CD14-positive monocyte (primary cell): ENCODE measurements at regions not wholly inside any gene's neighbourhood (a gene's known extent, or its start where the extent isn't known, plus 50 kb on each side); places are given as distances from the start of the nearest gene placed in this dataset.
"Not testable (repeated sequence)": the region's sequence is repeated elsewhere in the genome, so short reads cannot be mapped to it uniquely, and the experiment has no call there.

Experiments used
- DNase-seq, 3 donors: peaks; one replicate each; pipeline ENCODE4 v3.0.0-alpha.2; 2011 to 2022
- H2AFZ ChIP-seq: 2 replicates; pipeline ENCODE4 v1.6.0; 2012; ENCODE audit warnings: mild to moderate bottlenecking, low read depth, low read length, inconsistent platforms; ENCODE audit not compliant: insufficient read depth, poor library complexity, severe bottlenecking
- H3K27ac ChIP-seq, 2 donors: 1 replicate in 1 of 2; 2 replicates in 1 of 2; pipeline ENCODE4 v1.5.1; 2012 to 2013; ENCODE audit warnings: low read length in 2 of 2, control low read depth in 1 of 2, inconsistent platforms in 1 of 2, low read depth in 1 of 2, mild to moderate bottlenecking in 1 of 2
- H3K27me3 ChIP-seq, 2 donors: one replicate each; pipeline versions ENCODE4 v1.6.0 to v1.6.1; 2011 to 2013; ENCODE audit warnings: low read length in 2 of 2; ENCODE audit not compliant: control insufficient read depth in 2 of 2, insufficient read depth in 2 of 2
- H3K36me3 ChIP-seq, 2 donors: replicated peaks in 1 of 2; 1 replicate in 1 of 2; 2 replicates in 1 of 2; pipeline versions ENCODE4 v1.5.1 to v1.6.1; 2012 to 2013; ENCODE audit warnings: low read length in 2 of 2, control low read depth in 1 of 2, inconsistent platforms in 1 of 2, mild to moderate bottlenecking in 1 of 2; ENCODE audit not compliant: insufficient read depth in 2 of 2, control insufficient read depth in 1 of 2
- H3K4me1 ChIP-seq, 2 donors: 1 replicate in 1 of 2; 2 replicates in 1 of 2; pipeline versions ENCODE4 v1.5.1 to v1.6.1; 2012 to 2013; ENCODE audit warnings: low read length in 2 of 2, control low read depth in 1 of 2, inconsistent platforms in 1 of 2, mild to moderate bottlenecking in 1 of 2, moderate library complexity in 1 of 2; ENCODE audit not compliant: insufficient read depth in 2 of 2, control insufficient read depth in 1 of 2
- H3K4me2 ChIP-seq: replicated peaks from 2 replicates; pipeline ENCODE3; 2012; ENCODE audit warnings: low read length, moderate library complexity, mild to moderate bottlenecking; ENCODE audit not compliant: poor library complexity, severe bottlenecking; ENCODE audit errors: extremely low read depth
- H3K4me3 ChIP-seq, 3 experiments: fragments of 200-600 bp in 1 of 3; sonication (generic) in 1 of 3; replicated peaks in 1 of 3; 1 replicate in 2 of 3; 2 replicates in 1 of 3; pipeline ENCODE4 v1.5.1; 2011 to 2013; ENCODE audit warnings: low read length in 3 of 3, mild to moderate bottlenecking in 3 of 3, control low read depth in 2 of 3, low read depth in 2 of 3, inconsistent platforms in 1 of 3, moderate library complexity in 1 of 3
- H3K79me2 ChIP-seq: 2 replicates; pipeline ENCODE4 v1.6.0; 2012; ENCODE audit warnings: mild to moderate bottlenecking, control low read depth, inconsistent platforms, low read length, moderate library complexity; ENCODE audit not compliant: insufficient read depth
- H3K9ac ChIP-seq: 2 replicates; pipeline ENCODE4 v1.6.0; 2017; ENCODE audit warnings: low read length, mild to moderate bottlenecking; ENCODE audit not compliant: insufficient read depth, poor library complexity, severe bottlenecking
- H3K9me3 ChIP-seq, 2 donors: replicated peaks in 1 of 2; 1 replicate in 1 of 2; 2 replicates in 1 of 2; pipeline versions ENCODE4 v1.5.1 to v1.6.1; 2012 to 2013; ENCODE audit warnings: low read length in 2 of 2, control low read depth in 1 of 2; ENCODE audit not compliant: control insufficient read depth in 1 of 2, insufficient read depth in 1 of 2
- H4K20me1 ChIP-seq: 2 replicates; pipeline ENCODE4 v1.6.0; 2012; ENCODE audit warnings: mild to moderate bottlenecking, low read length, control low read depth, moderate library complexity; ENCODE audit not compliant: insufficient read depth
- H3K27ac Mint-ChIP-seq, 7 donors: one replicate each; pipeline ENCODE4 v1.8.0; 2020; ENCODE audit warnings: mild to moderate bottlenecking in 7 of 7, mixed read lengths in 7 of 7, moderate library complexity in 6 of 7, inconsistent platforms in 2 of 7
- H3K27me3 Mint-ChIP-seq, 3 donors: one replicate each; pipeline ENCODE4 v1.8.0; 2021 to 2022; ENCODE audit warnings: low read depth in 3 of 3, mild to moderate bottlenecking in 3 of 3, mixed read lengths in 3 of 3, moderate library complexity in 3 of 3, inconsistent platforms in 1 of 3
- H3K36me3 Mint-ChIP-seq, 2 donors: one replicate each; pipeline ENCODE4 v1.8.0; 2020; ENCODE audit warnings: mixed read lengths in 2 of 2, inconsistent platforms in 1 of 2, mild to moderate bottlenecking in 1 of 2
- H3K4me1 Mint-ChIP-seq: one replicate; pipeline ENCODE4 v1.8.0; 2020; ENCODE audit warnings: mild to moderate bottlenecking, mixed read lengths
- H3K4me3 Mint-ChIP-seq, 2 donors: one replicate each; pipeline ENCODE4 v1.8.0; 2020; ENCODE audit warnings: mild to moderate bottlenecking in 2 of 2, mixed read lengths in 2 of 2, moderate library complexity in 1 of 2
- H3K9me3 Mint-ChIP-seq, 7 donors: one replicate each; pipeline ENCODE4 v1.8.0; 2020 to 2022; ENCODE audit warnings: mixed read lengths in 7 of 7, mild to moderate bottlenecking in 6 of 7, moderate library complexity in 6 of 7, inconsistent platforms in 2 of 7
- CTCF ChIP-seq: fragments of 200-600 bp; IDR thresholded peaks from one replicate; pipeline ENCODE4 v1.8.0; 2022; ENCODE audit warnings: antibody characterized with exemption, mild to moderate bottlenecking
- WGBS: methylation state at CpG from one replicate; pipeline ENCODE4 v1.1.5; 2013; ENCODE audit warnings: missing lambda C conversion rate; ENCODE audit not compliant: insufficient coverage; 5-methylcytosine and 5-hydroxymethylcytosine counted together
- intact Hi-C, 2 donors: fragments of 100-400 bp; cut with micrococcal nuclease; formaldehyde crosslinking; loops; one replicate each; pipeline versions ENCODE4 v1.15.0 to v1.15.1; 2023

DNA sequence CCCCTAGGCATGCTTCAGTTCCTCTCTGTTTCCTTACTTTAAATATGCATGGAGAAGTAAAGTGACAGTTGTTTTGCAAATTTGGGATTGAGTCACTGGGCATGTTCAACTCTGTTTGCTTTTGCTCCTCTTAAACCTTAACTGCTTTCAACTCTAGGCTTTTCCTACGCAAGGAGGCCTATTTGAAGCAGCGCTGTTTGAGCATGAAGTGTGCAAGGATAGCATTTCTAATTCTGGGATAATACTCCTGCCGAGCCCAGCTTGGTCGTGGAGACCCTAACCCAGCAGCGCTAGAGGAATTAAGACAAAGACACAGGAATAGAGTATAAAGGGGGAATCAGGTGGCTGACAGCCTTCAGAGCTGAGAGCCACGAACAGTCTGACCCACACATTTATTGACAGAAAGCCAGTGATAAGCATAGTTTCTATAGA is 803.4 kb upstream of the CDH10 start:
- H3K27ac Mint-ChIP-seq = no peak overlapping the region
- no peaks in the 10 kb centered on the region for H3K36me3 Mint-ChIP-seq
- DNase-seq = no peak
- no peak for TF ChIP-seq CTCF
- Histone ChIP-seq H3K27ac (no peak overlapping the region), H2AFZ (no peak overlapping the region), H3K4me1 (no peaks in the 10 kb centered on the region), H3K4me2 (no peak overlapping the region), H3K4me3 (no peak overlapping the region), H4K20me1 (no peaks in the 10 kb centered on the region), H3K9me3 (no peaks in the 10 kb centered on the region), H3K9ac (no peak overlapping the region), H3K27me3 (no peaks in the 10 kb centered on the region), H3K36me3 (no peaks in the 10 kb centered on the region), H3K79me2 (no peaks in the 10 kb centered on the region)
- no peaks in the 10 kb centered on the region for H3K4me1 Mint-ChIP-seq
- H3K27me3 Mint-ChIP-seq = peaks cover 0 to 2% (median 0%) of the 10 kb centered on the region in 3 donors
- no CpG with 5 or more reads among the region's 6 CpGs for WGBS
- intact Hi-C loops = no loop called here
- H3K4me3 Mint-ChIP-seq = no peak overlapping the region
- peaks cover 0 to 4% (median 2%) of the 10 kb centered on the region in 7 donors for H3K9me3 Mint-ChIP-seq

DNA sequence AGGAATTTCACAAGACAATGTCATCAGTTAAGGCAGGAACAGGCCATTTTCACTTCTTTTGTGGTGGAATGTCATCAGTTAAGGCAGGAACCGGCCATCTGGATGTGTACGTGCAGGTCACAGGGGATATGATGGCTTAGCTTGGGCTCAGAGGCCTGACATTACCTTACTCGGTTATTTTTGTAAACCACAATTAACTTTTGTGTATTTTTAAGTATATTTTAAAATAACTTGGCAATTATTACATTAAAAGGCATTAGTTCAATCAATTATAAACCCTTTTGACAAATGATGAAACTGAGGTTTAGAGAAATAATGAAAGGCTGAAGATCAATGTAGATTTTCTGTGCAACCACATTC is 801.3 kb upstream of the CDH10 start:
- H4K20me1 ChIP-seq, H3K27me3 ChIP-seq, DNase-seq, H2AFZ ChIP-seq, H3K9me3 Mint-ChIP-seq, H3K9me3 ChIP-seq, H3K27ac Mint-ChIP-seq, H3K36me3 Mint-ChIP-seq, H3K4me3 ChIP-seq, H3K4me1 ChIP-seq, H3K27ac ChIP-seq, H3K4me1 Mint-ChIP-seq, H3K36me3 ChIP-seq, H3K4me3 Mint-ChIP-seq, H3K4me2 ChIP-seq, H3K27me3 Mint-ChIP-seq, H3K79me2 ChIP-seq, intact Hi-C loops, H3K9ac ChIP-seq: not testable (repeated sequence)
- no CpG with 5 or more reads among the region's 3 CpGs for WGBS

DNA sequence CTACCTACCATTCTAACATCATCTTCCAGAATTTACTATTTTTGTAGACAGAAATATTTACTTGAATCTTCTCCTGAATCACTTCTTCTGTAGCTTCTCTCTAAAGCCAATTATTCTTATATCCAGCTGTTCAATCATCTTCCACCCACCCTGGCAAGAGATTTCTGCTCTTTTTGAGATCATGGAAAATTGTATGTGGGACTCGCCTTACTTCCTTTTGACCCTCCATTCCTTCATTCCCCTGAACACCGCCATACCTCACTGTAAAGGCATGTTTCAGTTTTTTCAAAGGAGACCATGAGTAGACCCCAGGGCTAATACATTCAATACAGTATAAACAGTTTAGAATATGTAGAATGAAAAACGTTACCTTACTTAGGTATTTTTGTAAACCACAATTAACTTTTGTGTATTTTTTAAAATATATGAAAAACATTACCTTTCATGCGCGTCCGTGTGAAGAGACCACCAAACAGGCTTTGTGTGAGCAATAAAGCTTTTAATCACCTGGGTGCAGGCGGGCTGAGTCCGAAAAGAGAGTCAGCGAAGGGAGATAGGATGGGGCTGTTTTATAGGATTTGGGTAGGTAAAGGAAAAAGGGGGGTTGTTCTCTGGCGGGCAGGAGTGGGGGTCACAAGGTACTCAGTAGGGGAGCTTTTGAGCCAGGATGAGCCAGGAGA is 800.7 kb upstream of the CDH10 start:
- H3K36me3 ChIP-seq, H3K27me3 Mint-ChIP-seq, H3K36me3 Mint-ChIP-seq, H3K27me3 ChIP-seq, H3K4me2 ChIP-seq, H3K4me3 Mint-ChIP-seq, H4K20me1 ChIP-seq, DNase-seq, H3K4me1 ChIP-seq, H3K9ac ChIP-seq, H3K4me1 Mint-ChIP-seq, intact Hi-C loops, H3K27ac Mint-ChIP-seq, H3K9me3 Mint-ChIP-seq, H3K79me2 ChIP-seq, H3K9me3 ChIP-seq, H2AFZ ChIP-seq, H3K4me3 ChIP-seq, H3K27ac ChIP-seq: not testable (repeated sequence)
- 100% methylated on average over 3 of the region's 10 CpGs for WGBS
